Stimulated activated CD4-positive, alpha-beta T cell treated with anti-CD3 and anti-CD28 coated beads, Interleukin-4, amount 100 ng/mL, for 24 hours (primary cell): ENCODE measurements at regions not wholly inside any gene's neighbourhood (a gene's known extent, or its start where the extent isn't known, plus 50 kb on each side); places are given as distances from the start of the nearest gene placed in this dataset.
"Not testable (repeated sequence)": the region's sequence is repeated elsewhere in the genome, so short reads cannot be mapped to it uniquely, and the experiment has no call there.

Experiments
- DNase-seq: peaks from one replicate; pipeline ENCODE4 v3.0.0-alpha.2; 2020

- no peak for DNase-seq
Measured at GRCh38 chr13:44810061-44810840, 179.0 kb downstream of the NUFIP1 start.

- DNase-seq, result no peak
Measured at GRCh38 chr13:44809190-44809589, 180.1 kb downstream of the NUFIP1 start.

- no peak for DNase-seq
Measured at GRCh38 chr13:44808185-44808584, 181.1 kb downstream of the NUFIP1 start.

GRCh38 chr13:44807449-44808034 lies 181.7 kb downstream of the NUFIP1 start:
- no peak for DNase-seq

GRCh38 chr13:44806826-44807225 lies 182.4 kb downstream of the NUFIP1 start:
- DNase-seq, result no peak

- no peak for DNase-seq
Measured at GRCh38 chr13:44805585-44805984, 183.7 kb downstream of the NUFIP1 start.

- DNase-seq, result no peak
Measured at GRCh38 chr13:44803390-44803789, 185.9 kb downstream of the NUFIP1 start.

GRCh38 chr13:44802491-44802890 lies 186.8 kb downstream of the NUFIP1 start:
- DNase-seq, result no peak

- no peak for DNase-seq
Measured at GRCh38 chr13:44801990-44802389, 187.3 kb downstream of the NUFIP1 start.

- no peak for DNase-seq
Measured at GRCh38 chr13:44800626-44801025, 188.6 kb downstream of the NUFIP1 start.

GRCh38 chr13:44797685-44798084 lies 191.6 kb downstream of the NUFIP1 start:
- DNase-seq, result no peak

- DNase-seq, result no peak
Measured at GRCh38 chr13:44796597-44797490, 192.4 kb downstream of the NUFIP1 start.

- DNase-seq, result not testable (repeated sequence)
Measured at GRCh38 chr13:44796039-44796438, 193.2 kb downstream of the NUFIP1 start.

- no peak for DNase-seq
Measured at GRCh38 chr13:44795176-44795575, 194.1 kb downstream of the NUFIP1 start.

- no peak for DNase-seq
Measured at GRCh38 chr13:44792096-44792495, 197.2 kb downstream of the NUFIP1 start.

GRCh38 chr13:44790289-44790688 lies 199.0 kb downstream of the NUFIP1 start:
- DNase-seq, result no peak

- DNase-seq, result no peak
Measured at GRCh38 chr13:44787617-44788016, 201.7 kb downstream of the NUFIP1 start.

- DNase-seq, result no peak
Measured at GRCh38 chr13:44786756-44787155, 202.5 kb downstream of the NUFIP1 start.

- DNase-seq, result no peak
Measured at GRCh38 chr13:44785401-44785800, 203.9 kb downstream of the NUFIP1 start.

GRCh38 chr13:44784708-44785080 lies 204.6 kb downstream of the NUFIP1 start:
- no peak for DNase-seq

GRCh38 chr13:44783994-44784707 lies 205.1 kb downstream of the NUFIP1 start:
- no peak for DNase-seq

GRCh38 chr13:44780591-44781280 lies 204.6 kb upstream of the TSC22D1 start:
- no peak for DNase-seq
